ENCODE measurements at regions not wholly inside any gene's neighbourhood (a gene's known extent, or its start where the extent isn't known, plus 50 kb on each side); places are given as distances from the start of the nearest gene placed in this dataset.

GRCh38 chr2:239700686-239701345 is 300.0 kb upstream of the HDAC4 start:
- DNase-seq: no peak

DNA sequence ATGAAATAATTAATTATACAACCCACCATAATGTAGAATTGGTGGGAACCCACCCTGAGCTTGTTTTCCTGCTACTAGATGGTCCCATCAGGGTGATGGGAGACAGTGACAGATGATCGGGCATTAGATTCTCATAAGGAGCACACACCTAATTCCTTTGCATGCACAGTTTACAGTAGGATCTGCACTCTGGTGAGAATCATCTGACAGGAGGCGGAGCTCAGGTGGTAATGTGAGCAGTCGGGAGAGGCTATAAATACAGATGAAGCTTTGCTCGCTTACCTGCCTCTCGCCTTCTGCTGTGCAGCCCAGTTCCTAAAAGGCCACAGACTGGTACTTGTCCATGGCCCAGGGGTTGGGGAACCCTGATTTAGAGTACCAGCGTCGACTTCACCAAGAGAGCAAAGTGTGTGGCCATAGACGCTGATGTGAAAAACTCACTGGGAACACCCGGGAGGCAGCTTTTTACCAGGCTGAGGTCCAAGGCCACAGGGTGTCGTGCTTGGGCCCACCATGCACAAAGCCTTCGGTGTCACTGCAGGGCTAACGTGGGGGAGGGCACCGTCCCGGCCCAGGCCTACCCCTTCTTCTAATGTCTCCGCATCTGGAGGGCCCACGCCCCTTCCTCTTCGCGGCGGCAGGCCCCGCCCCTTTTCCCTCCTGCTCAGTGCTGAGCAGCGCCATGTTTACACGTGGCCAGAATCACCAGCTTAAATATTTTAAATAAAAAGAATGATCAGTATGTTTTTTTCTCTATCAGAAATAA is 296.8 kb upstream of the HDAC4 start:
- no peak for DNase-seq

DNA sequence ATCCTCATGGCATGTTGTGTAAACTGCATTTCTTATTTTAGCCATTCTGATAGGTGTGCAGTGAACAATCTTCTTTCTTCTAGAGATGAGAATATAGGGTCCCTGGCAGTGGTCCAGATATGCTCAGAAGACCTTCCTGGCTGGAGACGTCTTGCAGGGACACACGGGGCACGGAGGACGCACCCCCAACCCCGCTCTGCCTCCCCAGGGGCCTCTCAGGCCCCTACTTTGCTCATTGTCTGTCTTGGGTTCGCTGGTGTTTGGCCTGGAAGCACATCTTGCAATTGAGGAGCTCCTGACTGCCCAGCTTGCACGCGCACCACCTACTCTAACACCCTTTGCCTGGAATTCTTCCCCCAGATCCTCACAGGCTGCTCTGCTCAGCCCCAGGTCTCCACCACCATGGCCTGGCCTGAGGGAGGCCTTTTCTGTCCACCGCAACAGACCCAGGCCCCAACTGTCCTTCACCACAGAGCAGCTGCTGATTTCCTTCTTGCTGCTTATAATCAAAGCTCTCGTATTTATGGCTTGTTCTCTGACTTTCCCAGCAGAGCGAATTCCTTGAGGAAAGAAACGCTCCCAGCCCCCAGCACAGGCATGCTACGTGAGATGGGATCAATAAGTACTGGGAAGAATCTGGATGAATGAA is 295.9 kb upstream of the HDAC4 start:
- DNase-seq: no peak

DNA sequence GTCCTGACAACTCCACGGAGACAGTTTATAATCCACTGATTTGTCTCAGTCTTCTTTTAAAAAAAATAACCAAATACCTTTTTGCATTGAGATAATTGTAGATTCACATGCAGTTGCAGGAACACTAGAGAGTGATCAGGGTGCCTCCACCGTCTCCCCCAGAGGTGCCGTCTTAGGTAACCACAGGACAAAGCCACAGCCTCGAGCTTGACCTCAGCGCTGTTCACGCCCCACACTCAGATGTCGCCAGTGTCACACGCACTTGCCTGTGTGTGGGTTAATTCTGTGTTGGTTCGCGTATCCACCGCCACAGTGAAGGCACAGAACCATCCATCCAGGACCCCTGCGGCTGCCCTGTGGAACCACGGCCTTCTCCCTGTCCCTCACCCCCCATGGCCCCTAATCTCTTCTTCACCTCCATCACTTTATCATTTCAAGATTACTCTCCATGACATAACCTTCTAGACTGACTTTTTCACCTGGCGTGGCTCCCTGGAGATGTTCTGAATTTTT is 295.0 kb upstream of the HDAC4 start:
- DNase-seq: no peak

- no peak for DNase-seq
Observed at GRCh38 chr2:239695106-239695727, 294.4 kb upstream of the HDAC4 start.

GRCh38 chr2:239694487-239694886 is 293.7 kb upstream of the HDAC4 start:
- no peak for DNase-seq

GRCh38 chr2:239693761-239694415 is 293.1 kb upstream of the HDAC4 start:
- no peak for DNase-seq

DNA sequence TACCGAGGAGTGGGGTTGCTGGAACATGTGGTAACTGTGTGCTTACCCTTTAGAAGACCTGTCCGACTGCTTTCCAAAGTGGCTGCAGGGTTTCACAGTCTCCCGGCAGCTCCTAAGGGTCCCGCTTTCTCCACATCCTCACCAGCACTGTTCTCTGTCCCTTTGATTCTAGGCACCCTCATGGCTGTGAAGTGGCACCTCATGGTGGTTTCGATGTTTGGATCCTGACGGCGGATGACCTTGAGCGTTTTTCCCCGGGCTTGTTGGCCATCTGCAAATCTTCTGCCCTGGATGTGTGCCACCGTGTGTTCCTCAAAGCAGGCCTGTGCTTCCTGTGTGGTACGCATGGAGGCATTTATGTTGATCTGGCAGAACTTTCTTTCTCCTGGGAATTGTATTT is 292.5 kb upstream of the HDAC4 start:
- no peak for DNase-seq

- no peak for DNase-seq
Observed at GRCh38 chr2:239692919-239693318, 292.1 kb upstream of the HDAC4 start.

- no peak for DNase-seq
Observed at GRCh38 chr2:239692362-239692851, 291.6 kb upstream of the HDAC4 start.

- no peak for DNase-seq
Observed at GRCh38 chr2:239691720-239692119, 290.9 kb upstream of the HDAC4 start.

- no peak for DNase-seq
Observed at GRCh38 chr2:239690651-239691631, 290.1 kb upstream of the HDAC4 start.

DNA sequence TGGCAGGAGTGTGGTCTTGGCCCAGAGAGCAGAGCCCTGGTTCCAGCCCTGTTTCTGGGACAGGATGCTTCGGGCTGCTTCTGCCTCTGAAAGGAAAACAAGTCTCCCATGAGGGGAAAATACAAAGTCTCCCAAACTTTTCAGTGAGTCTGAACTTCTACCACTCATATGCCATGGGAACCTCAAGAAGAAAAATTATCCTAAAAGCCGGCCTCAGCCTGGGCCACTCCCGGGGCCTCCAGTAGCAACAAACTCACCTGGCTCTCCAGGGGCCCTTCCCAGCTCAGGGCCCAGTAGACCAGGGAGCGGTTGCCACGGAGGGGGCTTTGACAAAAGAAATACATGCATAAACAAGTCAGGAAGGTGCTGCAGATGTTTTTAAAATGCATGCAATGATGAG is 289.2 kb upstream of the HDAC4 start:
- no peak for DNase-seq

- no peak for DNase-seq
Observed at GRCh38 chr2:239689410-239689809, 288.6 kb upstream of the HDAC4 start.

DNA sequence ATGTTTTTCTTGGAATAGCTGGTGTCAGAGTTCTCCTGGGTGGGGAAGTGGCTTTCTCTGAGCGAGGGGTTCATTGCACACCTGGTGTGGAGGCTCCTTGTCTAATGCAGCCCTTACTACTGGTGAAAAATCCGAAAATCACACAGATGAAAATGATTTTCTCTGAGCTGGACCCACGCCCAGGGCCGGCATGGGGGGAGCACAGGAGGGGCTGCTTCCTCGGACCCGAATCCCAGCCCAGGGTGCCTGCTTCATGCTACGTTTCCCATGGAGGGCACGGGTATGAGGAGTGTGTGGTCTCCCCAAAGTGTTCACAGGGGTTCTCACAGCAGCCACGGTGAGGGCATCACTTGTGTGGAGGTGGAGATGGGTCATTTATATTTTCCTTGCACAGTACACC is 288.0 kb upstream of the HDAC4 start:
- no peak for DNase-seq

DNA sequence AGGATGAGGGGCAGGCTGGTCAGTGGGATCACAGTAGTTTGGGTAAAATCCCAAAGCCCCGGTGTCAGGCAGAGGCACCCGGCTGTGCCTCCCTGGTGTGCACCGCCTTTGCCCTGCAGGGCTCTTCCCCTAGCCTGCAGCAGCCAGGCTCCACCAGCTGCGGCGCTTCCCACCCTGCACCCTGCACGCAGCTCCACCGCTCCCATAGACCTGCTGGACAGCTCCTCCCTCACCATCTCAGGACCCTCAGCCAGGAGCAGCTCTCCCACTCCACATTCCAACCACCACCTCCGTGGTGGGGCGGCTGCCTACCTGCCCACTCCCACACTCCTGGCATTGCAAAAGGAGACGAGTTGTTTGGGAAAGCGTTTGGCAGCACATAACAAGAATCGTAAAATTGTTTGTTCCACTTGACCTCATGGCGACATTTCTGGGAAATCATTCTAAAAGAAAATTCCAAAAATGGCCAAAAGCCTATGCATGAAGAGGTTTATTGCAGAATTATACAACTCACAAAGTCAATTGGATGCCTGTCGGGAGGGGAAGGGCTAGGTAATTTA is 287.4 kb upstream of the HDAC4 start:
- peak; percentile 29 for DNase-seq

DNA sequence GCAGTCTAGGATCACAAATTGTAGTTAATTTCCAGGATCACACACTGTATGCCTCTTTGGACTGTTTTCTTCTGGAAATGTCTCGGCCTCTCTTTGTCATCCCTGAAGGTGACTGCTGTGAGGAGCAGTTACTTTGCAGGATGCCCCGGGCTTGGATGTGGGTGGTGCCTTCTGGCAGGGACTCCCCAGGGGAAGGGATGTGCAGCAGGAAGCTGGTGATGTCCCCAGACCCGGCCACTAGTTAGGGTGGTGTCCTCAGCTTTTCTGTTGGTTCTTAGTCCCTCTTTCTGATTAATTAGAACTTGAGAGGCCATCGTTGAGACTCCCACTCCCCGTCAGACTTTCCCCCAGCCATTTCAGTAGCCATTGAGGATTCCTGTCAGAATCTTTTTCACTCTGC is 286.6 kb upstream of the HDAC4 start:
- DNase-seq: no peak

DNA sequence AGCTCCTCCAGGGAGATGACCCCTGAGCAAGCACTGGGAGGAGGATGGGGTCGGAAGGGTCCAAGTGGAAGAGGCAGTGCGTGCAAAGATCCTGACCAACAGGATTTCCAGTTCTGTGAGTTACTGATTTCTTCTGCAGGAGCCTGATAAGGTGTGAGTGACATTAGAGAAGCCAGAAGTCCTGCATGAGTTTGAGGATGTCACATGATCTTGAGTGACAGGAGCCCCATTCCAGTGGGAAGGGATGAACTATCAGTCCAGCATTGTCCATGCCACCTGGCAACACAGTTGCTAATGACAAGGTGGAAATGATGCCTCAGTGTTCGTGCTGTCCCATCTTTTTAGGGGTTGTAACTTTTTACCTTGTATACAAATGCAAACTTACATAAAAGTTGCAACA is 285.1 kb upstream of the HDAC4 start:
- no peak for DNase-seq

DNA sequence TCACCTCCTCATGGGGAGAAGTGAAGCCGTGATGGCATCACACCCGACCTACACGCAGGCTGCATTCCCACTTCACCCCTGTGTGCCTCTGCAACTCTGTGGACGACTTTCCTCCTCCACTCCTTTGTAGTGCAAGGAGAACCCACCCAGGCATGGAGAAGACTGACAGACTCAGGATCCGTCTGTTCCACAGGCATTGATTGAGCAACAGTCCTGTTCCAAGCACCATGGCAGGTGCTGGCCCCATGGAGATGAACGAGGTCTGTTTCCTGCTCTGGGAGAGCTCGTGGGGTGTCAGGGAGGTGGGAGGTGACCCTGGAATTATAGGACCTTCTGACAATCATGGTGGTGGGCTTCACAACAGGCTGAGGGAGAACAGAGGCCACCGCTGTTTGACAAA is 284.7 kb upstream of the HDAC4 start:
- no peak for DNase-seq

- DNase-seq: no peak
Observed at GRCh38 chr2:239684996-239685395, 284.2 kb upstream of the HDAC4 start.

GRCh38 chr2:239684271-239684810 is 283.5 kb upstream of the HDAC4 start:
- no peak for DNase-seq
